Liver (tissue), 3 donors: ENCODE measurements at regions not wholly inside any gene's neighbourhood (a gene's known extent, or its start where the extent isn't known, plus 50 kb on each side); places are given as distances from the start of the nearest gene placed in this dataset.

Experiments used
- CTCF ChIP-seq: fragments of 150-350 bp; IDR thresholded peaks from 2 replicates; pipeline ENCODE4 v1.5.1; 2017; ENCODE audit warnings: improper control_type of control experiment, low read depth, low read length; ENCODE audit not compliant: missing input control
- MAX ChIP-seq: IDR thresholded peaks from 2 replicates; pipeline ENCODE4 v1.6.1; 2016; ENCODE audit warnings: antibody characterized with exemption
- RXRA ChIP-seq, 2 donors: IDR thresholded peaks; 2 replicates each; pipeline ENCODE4 v1.6.1; 2017 to 2018; ENCODE audit warnings: antibody characterized with exemption in 2 of 2, mild to moderate bottlenecking in 1 of 2
- SP1 ChIP-seq: IDR thresholded peaks from 2 replicates; pipeline ENCODE4 v1.6.1; 2018; ENCODE audit warnings: antibody characterized with exemption, mild to moderate bottlenecking
- donor health status: healthy.
- donor health status: healthy.

GRCh38 chr15:31217067-31217466 is 109.6 kb upstream of the KLF13 start:
- no peak for TF ChIP-seq CTCF
- TF ChIP-seq MAX: no peak
- TF ChIP-seq RXRA (IDR thresholded peaks at IDR 0.05): no peak
- TF ChIP-seq SP1: no peak
